HG02885 (cell line): ENCODE measurements at regions not wholly inside any gene's neighbourhood (a gene's known extent, or its start where the extent isn't known, plus 50 kb on each side); places are given as distances from the start of the nearest gene placed in this dataset.
"Not testable (repeated sequence)": the region's sequence is repeated elsewhere in the genome, so short reads cannot be mapped to it uniquely, and the experiment has no call there.

Experiments used
- ATAC-seq: cut with Tn5 transposase; IDR thresholded peaks from one replicate; pipeline ENCODE4 v1.9.1; 2021; ENCODE audit warnings: mild to moderate bottlenecking; ENCODE audit not compliant: unreplicated experiment, poor library complexity

- ATAC-seq, result no peak
Measured at GRCh38 chr1:218890451-218890850, 283.2 kb upstream of the LYPLAL1 start.

GRCh38 chr1:218891577-218891976 lies 282.1 kb upstream of the LYPLAL1 start:
- ATAC-seq, result no peak

- ATAC-seq, result no peak
Measured at GRCh38 chr1:218895064-218895587, 278.6 kb upstream of the LYPLAL1 start.

- ATAC-seq, result no peak
Measured at GRCh38 chr1:218896202-218896601, 277.5 kb upstream of the LYPLAL1 start.

- ATAC-seq, result no peak
Measured at GRCh38 chr1:218898921-218899320, 274.8 kb upstream of the LYPLAL1 start.

GRCh38 chr1:218900615-218901014 lies 273.1 kb upstream of the LYPLAL1 start:
- ATAC-seq, result no peak

GRCh38 chr1:218904416-218904815 lies 269.3 kb upstream of the LYPLAL1 start:
- ATAC-seq, result no peak

GRCh38 chr1:218916720-218917119 lies 257.0 kb upstream of the LYPLAL1 start:
- no peak for ATAC-seq

GRCh38 chr1:218917656-218918055 lies 256.0 kb upstream of the LYPLAL1 start:
- no peak for ATAC-seq

- no peak for ATAC-seq
Measured at GRCh38 chr1:218925777-218926176, 247.9 kb upstream of the LYPLAL1 start.

- no peak for ATAC-seq
Measured at GRCh38 chr1:218926631-218927030, 247.0 kb upstream of the LYPLAL1 start.

GRCh38 chr1:218930000-218930399 lies 243.7 kb upstream of the LYPLAL1 start:
- ATAC-seq, result no peak

- no peak for ATAC-seq
Measured at GRCh38 chr1:218930472-218931241, 243.0 kb upstream of the LYPLAL1 start.

- no peak for ATAC-seq
Measured at GRCh38 chr1:218931324-218931723, 242.4 kb upstream of the LYPLAL1 start.

- no peak for ATAC-seq
Measured at GRCh38 chr1:218933513-218933912, 240.2 kb upstream of the LYPLAL1 start.

GRCh38 chr1:218935408-218935807 lies 238.3 kb upstream of the LYPLAL1 start:
- ATAC-seq, result not testable (repeated sequence)

GRCh38 chr1:218938259-218938658 lies 235.4 kb upstream of the LYPLAL1 start:
- ATAC-seq, result no peak

- no peak for ATAC-seq
Measured at GRCh38 chr1:218939095-218939494, 234.6 kb upstream of the LYPLAL1 start.

- ATAC-seq, result no peak
Measured at GRCh38 chr1:218942431-218942830, 231.2 kb upstream of the LYPLAL1 start.

GRCh38 chr1:218943371-218943770 lies 230.3 kb upstream of the LYPLAL1 start:
- no peak for ATAC-seq

- ATAC-seq, result no peak
Measured at GRCh38 chr1:218945050-218945449, 228.6 kb upstream of the LYPLAL1 start.

- ATAC-seq, result no peak
Measured at GRCh38 chr1:218946147-218946546, 227.5 kb upstream of the LYPLAL1 start.
